ENCODE measurements at regions not wholly inside any gene's neighbourhood (a gene's known extent, or its start where the extent isn't known, plus 50 kb on each side); places are given as distances from the start of the nearest gene placed in this dataset.

- TF ChIP-seq CTCF (IDR thresholded peaks at IDR 0.05; ENCODE audit: poor library complexity) (no peak), EZH2 (IDR thresholded peaks at IDR 0.05; ENCODE audit: borderline replicate concordance) (no peak), EZH2phosphoT487 (IDR thresholded peaks at IDR 0.05; ENCODE audit: low read depth, severe bottlenecking, unreplicated experiment) (no peak)
These were observed 364.1 kb downstream of the TOX3 start for GRCh38 chr16:52182840-52183239.
